ENCODE measurements at regions not wholly inside any gene's neighbourhood (a gene's known extent, or its start where the extent isn't known, plus 50 kb on each side); places are given as distances from the start of the nearest gene placed in this dataset.

DNA sequence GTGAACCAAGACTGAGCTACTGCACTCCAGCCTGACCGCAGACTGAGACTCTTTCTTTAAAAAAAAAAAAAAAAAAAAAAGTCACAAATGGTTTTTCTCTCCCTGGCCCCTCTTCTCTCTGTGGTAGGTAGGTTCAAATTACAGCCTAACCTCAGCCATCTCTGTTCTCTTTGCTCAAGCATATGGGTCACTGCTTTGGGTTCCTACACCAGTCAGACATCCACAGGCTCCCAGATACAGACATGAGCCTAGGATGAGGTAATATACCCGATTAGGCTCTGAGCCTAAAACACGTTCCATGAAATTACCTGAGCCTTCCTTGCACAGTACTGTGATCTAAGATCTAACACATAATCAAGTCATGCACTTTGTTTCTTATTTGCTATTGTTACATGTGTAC, 90.5 kb upstream of the JAK1 start:
- TF ChIP-seq, protein P1, sequence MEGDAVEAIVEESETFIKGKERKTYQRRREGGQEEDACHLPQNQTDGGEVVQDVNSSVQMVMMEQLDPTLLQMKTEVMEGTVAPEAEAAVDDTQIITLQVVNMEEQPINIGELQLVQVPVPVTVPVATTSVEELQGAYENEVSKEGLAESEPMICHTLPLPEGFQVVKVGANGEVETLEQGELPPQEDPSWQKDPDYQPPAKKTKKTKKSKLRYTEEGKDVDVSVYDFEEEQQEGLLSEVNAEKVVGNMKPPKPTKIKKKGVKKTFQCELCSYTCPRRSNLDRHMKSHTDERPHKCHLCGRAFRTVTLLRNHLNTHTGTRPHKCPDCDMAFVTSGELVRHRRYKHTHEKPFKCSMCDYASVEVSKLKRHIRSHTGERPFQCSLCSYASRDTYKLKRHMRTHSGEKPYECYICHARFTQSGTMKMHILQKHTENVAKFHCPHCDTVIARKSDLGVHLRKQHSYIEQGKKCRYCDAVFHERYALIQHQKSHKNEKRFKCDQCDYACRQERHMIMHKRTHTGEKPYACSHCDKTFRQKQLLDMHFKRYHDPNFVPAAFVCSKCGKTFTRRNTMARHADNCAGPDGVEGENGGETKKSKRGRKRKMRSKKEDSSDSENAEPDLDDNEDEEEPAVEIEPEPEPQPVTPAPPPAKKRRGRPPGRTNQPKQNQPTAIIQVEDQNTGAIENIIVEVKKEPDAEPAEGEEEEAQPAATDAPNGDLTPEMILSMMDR (IDR thresholded peaks at IDR 0.05; ENCODE audit: control extremely low read depth in 1 of 3, insufficient read depth in 1 of 3, low read depth in 1 of 3, low read length in 3 of 3), result no peak
- TF ChIP-seq, protein P2, sequence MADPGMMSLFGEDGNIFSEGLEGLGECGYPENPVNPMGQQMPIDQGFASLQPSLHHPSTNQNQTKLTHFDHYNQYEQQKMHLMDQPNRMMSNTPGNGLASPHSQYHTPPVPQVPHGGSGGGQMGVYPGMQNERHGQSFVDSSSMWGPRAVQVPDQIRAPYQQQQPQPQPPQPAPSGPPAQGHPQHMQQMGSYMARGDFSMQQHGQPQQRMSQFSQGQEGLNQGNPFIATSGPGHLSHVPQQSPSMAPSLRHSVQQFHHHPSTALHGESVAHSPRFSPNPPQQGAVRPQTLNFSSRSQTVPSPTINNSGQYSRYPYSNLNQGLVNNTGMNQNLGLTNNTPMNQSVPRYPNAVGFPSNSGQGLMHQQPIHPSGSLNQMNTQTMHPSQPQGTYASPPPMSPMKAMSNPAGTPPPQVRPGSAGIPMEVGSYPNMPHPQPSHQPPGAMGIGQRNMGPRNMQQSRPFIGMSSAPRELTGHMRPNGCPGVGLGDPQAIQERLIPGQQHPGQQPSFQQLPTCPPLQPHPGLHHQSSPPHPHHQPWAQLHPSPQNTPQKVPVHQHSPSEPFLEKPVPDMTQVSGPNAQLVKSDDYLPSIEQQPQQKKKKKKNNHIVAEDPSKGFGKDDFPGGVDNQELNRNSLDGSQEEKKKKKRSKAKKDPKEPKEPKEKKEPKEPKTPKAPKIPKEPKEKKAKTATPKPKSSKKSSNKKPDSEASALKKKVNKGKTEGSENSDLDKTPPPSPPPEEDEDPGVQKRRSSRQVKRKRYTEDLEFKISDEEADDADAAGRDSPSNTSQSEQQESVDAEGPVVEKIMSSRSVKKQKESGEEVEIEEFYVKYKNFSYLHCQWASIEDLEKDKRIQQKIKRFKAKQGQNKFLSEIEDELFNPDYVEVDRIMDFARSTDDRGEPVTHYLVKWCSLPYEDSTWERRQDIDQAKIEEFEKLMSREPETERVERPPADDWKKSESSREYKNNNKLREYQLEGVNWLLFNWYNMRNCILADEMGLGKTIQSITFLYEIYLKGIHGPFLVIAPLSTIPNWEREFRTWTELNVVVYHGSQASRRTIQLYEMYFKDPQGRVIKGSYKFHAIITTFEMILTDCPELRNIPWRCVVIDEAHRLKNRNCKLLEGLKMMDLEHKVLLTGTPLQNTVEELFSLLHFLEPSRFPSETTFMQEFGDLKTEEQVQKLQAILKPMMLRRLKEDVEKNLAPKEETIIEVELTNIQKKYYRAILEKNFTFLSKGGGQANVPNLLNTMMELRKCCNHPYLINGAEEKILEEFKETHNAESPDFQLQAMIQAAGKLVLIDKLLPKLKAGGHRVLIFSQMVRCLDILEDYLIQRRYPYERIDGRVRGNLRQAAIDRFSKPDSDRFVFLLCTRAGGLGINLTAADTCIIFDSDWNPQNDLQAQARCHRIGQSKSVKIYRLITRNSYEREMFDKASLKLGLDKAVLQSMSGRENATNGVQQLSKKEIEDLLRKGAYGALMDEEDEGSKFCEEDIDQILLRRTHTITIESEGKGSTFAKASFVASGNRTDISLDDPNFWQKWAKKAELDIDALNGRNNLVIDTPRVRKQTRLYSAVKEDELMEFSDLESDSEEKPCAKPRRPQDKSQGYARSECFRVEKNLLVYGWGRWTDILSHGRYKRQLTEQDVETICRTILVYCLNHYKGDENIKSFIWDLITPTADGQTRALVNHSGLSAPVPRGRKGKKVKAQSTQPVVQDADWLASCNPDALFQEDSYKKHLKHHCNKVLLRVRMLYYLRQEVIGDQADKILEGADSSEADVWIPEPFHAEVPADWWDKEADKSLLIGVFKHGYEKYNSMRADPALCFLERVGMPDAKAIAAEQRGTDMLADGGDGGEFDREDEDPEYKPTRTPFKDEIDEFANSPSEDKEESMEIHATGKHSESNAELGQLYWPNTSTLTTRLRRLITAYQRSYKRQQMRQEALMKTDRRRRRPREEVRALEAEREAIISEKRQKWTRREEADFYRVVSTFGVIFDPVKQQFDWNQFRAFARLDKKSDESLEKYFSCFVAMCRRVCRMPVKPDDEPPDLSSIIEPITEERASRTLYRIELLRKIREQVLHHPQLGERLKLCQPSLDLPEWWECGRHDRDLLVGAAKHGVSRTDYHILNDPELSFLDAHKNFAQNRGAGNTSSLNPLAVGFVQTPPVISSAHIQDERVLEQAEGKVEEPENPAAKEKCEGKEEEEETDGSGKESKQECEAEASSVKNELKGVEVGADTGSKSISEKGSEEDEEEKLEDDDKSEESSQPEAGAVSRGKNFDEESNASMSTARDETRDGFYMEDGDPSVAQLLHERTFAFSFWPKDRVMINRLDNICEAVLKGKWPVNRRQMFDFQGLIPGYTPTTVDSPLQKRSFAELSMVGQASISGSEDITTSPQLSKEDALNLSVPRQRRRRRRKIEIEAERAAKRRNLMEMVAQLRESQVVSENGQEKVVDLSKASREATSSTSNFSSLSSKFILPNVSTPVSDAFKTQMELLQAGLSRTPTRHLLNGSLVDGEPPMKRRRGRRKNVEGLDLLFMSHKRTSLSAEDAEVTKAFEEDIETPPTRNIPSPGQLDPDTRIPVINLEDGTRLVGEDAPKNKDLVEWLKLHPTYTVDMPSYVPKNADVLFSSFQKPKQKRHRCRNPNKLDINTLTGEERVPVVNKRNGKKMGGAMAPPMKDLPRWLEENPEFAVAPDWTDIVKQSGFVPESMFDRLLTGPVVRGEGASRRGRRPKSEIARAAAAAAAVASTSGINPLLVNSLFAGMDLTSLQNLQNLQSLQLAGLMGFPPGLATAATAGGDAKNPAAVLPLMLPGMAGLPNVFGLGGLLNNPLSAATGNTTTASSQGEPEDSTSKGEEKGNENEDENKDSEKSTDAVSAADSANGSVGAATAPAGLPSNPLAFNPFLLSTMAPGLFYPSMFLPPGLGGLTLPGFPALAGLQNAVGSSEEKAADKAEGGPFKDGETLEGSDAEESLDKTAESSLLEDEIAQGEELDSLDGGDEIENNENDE (IDR thresholded peaks at IDR 0.05; ENCODE audit: insufficient replicate concordance, low read length), result no peak
- TF ChIP-seq POLR2AphosphoS5 (IDR thresholded peaks at IDR 0.05; ENCODE audit: low read depth, low read length) (no peak), EP300 (IDR thresholded peaks at IDR 0.05; ENCODE audit: borderline replicate concordance in 1 of 2, low read depth in 2 of 2, low read length in 2 of 2) (no peak), EZH2 (IDR thresholded peaks at IDR 0.05; ENCODE audit: low read depth, low read length, severe bottlenecking) (no peak)
- TF ChIP-seq, protein P3, sequence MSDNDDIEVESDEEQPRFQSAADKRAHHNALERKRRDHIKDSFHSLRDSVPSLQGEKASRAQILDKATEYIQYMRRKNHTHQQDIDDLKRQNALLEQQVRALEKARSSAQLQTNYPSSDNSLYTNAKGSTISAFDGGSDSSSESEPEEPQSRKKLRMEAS (IDR thresholded peaks at IDR 0.05), result no peak
- TF ChIP-seq, protein P4, sequence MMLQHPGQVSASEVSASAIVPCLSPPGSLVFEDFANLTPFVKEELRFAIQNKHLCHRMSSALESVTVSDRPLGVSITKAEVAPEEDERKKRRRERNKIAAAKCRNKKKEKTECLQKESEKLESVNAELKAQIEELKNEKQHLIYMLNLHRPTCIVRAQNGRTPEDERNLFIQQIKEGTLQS (IDR thresholded peaks at IDR 0.05; ENCODE audit: insufficient read depth, low read depth, low read length), result no peak

Data from H1 (cell line).